ENCODE measurements at regions not wholly inside any gene's neighbourhood (a gene's known extent, or its start where the extent isn't known, plus 50 kb on each side); places are given as distances from the start of the nearest gene placed in this dataset.

DNA sequence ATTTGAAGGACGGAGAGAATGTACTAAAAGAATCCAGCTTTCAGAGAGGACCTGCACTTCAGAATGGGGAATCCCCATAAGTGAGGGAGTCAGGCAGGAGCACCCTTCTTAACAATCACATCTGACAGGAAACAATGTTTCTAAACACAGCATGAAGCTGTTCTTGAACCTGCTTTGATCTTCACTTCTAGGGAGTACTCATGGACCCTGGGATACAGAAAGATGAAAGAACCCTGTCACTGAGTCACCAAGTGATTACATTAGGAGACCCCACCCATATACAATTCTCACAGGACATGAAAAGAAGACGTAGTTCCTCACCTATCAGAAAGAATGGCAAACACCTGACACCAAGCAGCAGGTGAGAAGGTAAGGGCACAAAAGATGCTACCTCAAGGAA is 296.9 kb upstream of the ZC3H12C start:
- no peak for DNase-seq (ENCODE audit: low read depth in 3 of 3)

DNA sequence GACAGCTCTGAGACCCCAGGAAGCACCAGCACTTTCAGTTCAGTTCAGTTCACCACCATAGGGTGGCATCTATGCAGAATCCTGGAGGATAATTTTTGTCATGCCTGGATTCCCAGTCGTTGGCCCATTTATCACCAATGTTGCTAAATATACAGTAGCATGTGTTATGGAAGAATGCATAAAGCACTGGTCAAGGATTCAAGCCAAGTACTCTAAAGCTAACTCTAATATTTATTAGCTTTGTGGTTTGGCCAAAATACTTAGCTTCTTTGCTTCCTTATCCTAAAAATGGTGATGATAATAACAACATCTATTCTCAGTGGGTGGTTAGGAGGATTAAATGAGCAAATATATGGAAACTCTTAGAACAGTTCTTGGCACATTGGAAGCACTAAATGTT is 294.7 kb upstream of the ZC3H12C start:
- DNase-seq (ENCODE audit: low read depth in 3 of 3) = no peak

DNA sequence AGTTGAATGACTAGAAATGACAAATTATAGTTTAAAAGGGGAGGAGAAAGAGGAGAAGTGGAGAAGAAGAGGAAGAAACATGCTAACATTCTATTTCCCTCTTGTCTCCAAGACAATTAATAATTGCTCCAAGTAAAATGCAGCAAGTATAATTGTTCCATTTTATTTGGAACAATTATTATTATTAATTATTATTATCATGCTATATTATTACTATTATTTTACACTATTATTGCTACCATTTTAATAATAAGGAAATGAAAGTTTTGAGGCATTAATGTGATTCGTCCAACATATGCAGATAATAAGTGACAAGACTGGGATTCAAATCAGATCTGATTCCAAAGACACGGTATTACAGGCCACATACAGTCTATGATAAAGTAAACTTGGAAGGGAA is 293.6 kb upstream of the ZC3H12C start:
- DNase-seq (ENCODE audit: low read depth in 3 of 3) = no peak

DNA sequence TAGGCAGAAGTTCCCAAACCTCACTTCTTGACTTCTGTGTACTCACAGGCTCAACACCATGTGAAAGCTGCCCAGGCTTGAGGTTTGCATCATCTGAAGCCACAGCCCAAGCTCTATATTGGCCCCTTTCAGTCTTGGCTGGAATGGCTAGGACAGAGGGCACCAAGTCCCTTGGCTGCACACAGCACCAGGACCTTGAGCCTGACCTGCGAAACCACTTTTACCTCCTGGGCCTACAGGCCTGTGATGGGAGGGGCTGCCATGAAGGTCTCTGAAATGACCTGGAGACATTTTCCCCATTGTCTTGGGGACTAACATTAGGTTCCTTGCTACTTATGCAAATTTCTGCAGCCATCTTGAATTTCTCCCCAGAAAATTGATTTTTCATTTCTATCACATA is 288.3 kb upstream of the ZC3H12C start:
- no peak for DNase-seq (ENCODE audit: low read depth in 3 of 3)

DNA sequence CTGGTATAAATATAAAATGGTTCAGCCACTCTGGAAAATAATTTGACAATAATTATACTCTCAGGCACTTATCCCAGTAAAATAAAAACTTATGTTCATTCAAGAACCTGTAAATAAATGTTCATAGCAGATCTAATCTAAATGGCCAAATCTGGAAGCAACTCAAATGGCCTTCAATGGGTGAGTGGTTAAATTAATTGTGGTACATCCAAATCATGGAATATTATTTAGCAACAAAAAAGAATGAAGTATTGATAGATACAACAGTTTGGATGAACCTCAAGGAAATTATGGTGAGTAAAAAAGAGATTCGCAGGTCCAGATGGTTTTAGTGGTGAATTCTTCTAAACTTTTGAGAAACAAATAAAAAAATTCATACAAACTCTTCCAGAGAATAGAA is 287.0 kb upstream of the ZC3H12C start:
- DNase-seq (ENCODE audit: low read depth in 3 of 3) = no peak

DNA sequence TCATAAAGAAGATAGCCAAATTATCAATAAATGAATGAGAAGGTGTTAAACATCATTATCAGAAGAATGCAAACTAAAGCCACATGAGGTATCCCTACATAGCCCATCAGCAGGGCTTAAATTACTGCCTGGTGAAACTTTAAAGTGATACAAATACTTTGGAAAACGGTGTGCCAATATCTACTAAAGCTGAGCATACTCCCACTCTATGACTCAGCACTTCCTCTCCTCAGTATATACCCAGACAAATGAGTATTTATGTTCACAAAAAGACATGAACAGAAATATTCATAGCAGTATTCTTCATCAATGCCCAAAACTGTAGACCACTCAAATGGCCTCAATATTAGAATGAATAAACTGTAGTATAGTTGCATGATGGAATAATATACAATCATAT is 284.6 kb upstream of the ZC3H12C start:
- DNase-seq (ENCODE audit: low read depth in 3 of 3) = no peak

DNA sequence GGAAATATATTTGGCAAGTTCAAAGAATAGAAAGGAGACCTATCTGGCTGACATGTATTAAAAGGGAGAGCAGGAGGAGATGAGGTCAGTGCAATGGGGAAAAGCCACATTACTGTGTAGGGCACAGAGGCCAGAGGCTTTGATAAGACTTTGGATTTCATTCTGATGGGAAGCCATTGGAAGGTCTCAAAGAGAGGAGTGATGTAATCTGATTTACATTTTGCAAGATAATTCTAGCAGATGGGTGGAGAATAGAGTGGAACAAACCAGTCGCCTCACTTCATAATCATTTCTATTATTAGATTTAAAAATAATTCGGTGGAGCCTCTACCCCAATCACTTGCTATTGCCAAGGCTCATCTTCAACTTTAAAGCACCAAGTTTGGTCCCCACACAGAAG is 278.4 kb upstream of the ZC3H12C start:
- DNase-seq (ENCODE audit: low read depth in 3 of 3) = no peak

DNA sequence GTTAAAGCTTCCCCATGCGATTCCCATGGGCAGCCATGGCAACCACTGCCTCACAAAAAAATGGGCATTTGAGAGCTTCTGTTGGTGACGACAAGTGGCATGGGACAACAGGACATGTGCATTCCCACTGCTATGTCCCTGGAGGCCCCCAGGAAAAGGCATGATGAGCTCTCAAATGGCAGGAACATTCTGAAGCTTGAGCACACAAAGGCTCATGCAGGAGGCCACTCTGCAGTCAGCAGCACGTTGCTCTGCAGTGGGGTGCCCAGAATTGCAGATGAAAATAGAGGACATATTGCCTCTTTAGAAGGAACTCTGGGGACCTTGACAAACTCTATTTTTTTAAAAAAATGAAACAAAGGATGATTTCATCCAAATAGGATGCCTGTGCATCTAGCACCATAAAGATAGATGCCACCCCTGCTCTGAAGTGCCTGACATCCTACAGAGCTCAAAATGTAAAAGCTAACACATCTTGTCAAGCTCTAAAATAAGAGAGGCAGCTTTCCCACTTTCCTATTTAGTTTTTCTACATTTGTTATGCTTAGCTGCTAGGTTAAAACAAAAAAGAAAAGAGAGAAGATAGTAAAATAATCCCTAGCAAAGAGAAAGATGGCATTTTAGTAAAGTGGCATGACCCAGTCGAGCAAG is 277.6 kb upstream of the ZC3H12C start:
- DNase-seq (ENCODE audit: low read depth in 3 of 3) = no peak

DNA sequence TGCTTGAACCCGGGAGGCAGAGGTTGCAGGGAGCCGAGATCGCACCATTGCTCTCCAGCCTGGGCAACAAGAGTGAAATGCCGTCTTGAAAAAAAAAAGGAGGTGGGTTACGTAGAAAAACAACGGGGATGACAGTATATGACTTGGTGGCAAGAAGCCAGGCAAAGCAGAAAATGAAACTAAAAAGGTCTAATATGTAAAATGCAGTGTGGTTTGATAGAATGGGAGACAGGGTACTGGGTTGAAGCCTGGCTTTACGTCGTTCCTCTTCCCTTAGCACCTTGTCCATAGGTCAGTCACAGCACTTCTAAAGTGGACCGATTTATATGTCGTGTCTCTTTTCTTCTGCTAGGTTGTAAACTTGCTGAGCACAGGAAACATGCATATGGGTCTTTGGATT is 274.9 kb upstream of the ZC3H12C start:
- no peak for DNase-seq (ENCODE audit: low read depth in 3 of 3)

DNA sequence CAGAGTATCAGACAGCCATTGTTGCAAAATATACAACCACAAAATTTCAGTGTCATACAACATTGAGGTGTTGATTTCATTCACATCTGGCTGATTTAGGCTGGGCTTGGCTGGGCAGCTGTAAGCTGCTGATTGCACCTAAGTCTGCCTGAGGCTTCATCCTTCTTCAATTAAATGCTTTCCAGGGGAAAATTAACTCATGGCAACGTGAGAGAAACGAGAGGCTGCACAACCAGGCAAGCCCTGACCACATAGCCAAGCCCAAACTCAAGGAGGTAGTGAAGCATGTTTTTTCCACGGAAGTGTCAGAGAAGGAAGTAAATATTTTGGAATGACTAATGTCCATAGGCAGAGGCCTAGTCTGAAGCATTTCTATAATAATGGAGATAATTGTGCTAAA is 273.8 kb upstream of the ZC3H12C start:
- DNase-seq (ENCODE audit: low read depth in 3 of 3) = no peak

DNA sequence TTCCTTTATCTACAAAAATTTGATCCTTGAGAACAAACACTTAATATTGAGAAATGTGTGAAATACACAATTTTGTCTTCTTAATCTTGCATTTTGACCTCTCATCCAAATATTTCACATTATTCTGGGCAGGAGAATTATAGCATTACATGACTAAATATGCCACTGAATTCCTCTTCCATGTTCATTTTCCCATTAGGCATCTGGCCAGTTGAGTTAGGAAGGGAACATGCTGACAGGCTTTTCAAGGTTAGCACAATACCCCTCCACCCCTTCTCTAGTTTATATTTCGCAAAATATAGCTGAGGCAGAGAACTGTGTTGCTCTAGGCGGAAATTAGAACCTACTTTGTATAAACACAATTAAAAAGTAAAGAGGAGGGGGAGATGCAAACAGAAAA is 271.7 kb upstream of the ZC3H12C start:
- no peak for DNase-seq (ENCODE audit: low read depth in 3 of 3)

DNA sequence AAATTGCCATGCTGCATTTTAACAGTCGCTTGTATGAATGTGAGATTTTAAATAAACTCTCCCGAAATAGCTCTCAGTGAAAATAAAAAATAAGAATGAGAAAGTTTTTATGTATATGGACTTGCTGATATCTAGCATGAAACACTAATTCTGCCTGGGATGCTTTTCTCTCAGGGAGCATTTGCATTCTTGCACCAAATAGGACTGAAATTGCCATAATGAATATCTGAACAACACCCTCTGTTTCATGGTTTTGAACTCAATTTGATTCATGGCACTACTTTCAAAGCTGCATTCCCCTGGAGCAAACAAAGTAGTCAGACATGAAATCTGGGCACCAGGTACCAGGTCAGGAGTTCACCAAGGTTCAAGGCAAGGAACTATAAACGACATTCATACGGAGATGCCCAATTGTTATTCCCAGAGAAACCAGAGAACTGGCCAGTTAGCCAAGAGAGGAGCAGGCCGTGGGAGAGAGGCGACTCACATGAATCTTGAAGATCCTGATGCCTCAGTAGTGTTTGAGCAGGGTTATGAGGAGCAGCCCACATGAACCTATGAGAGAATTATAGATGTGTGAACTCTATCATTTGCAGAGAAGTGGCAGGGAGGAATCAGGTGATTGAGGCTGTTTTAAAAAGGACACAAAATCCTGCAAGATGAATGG is 270.6 kb upstream of the ZC3H12C start:
- DNase-seq (ENCODE audit: low read depth in 3 of 3) = no peak

DNA sequence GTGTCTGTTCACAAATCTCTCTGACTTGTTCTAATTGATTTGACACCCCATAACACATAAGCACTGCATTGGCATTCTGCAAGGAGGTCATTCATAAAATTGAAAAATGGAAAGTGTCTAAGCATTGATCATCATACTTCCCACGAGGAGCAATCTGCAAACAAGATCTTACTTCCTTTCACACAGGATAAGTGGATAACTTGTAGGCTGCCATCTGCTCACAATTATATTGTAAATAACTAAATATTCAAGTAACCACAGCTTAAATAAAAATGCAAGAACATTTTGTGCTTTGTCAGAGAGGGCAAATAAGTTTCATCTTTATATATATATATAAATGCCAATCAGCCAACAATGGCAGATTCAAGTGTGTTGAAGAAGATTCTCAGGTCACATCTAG is 264.8 kb upstream of the ZC3H12C start:
- DNase-seq (ENCODE audit: low read depth in 3 of 3) = no peak

DNA sequence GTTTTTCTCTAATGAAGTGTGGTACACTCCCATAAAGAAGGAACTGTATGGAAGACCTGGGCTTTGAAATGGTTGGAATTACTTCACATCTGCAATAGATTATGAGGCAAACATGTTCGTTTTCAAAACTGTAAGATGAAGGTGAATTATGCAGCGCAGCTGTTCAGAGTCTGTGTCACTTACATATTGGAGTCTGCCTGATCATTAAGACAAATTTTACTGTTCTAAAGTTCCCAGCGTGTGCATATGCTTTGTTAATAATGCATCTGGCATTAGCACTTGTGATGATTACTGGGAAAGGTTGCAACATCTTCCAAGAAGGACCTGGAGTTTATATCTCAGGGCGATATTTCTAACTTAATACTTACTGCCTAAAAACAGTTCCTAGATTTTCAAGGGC is 255.2 kb upstream of the ZC3H12C start:
- DNase-seq (ENCODE audit: low read depth in 3 of 3) = no peak

DNA sequence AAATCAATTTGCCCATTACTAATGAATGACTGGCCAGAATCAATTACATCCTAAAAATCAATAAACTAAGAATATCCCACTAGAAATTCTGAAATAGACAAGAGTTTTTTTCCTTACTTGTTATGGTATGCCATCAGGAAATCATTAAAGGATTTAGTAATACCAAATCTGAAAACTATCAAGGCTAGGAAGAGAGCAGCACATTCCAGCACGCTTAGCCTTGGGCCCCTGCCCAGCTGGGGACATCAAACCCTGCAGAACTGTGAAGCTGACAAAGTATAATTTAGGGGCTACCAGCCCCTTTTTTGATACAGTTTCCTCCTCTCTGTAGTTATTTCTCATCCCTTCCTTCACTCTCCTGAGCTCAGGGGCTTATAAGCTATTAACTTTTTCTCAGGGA is 247.8 kb upstream of the ZC3H12C start:
- no peak for DNase-seq (ENCODE audit: low read depth in 3 of 3)

DNA sequence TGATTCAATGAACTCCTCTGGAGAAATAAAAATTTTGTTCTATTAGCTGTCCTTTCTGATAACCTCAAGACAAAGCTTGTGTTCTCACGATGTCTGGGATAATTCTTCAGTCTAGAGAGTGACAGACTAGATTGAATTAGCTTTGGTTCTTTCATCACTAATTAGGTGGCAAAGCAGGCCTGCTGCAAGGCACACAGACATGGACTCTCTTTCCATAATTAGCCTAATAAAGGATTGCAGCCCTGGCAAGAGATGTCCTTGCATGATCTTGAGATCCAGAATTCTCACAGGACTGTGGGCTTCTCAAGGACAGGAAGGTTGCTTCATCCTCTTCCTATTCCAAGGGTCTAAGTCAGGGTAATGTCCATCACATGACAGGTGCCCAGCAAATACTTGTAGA is 245.6 kb upstream of the ZC3H12C start:
- no peak for DNase-seq (ENCODE audit: low read depth in 3 of 3)

DNA sequence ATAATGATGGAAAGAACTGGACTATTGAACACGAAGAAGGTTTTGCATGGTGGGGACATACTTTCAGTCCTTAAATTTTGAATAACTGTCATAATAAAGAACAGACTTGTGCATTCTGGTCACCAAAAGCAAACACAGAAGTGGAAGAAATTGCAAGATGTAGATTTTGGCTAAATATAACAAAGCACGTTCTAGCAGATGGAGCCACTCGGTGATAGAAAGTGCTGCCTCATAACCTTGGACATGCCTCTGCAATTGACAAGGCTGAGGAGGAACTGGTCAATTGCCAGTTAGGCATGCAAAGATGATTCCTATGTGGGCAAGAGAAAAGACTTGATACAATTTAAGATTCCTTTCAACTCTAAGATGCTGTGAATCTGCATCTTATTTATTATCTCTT is 244.1 kb upstream of the ZC3H12C start:
- no peak for DNase-seq (ENCODE audit: low read depth in 3 of 3)

DNA sequence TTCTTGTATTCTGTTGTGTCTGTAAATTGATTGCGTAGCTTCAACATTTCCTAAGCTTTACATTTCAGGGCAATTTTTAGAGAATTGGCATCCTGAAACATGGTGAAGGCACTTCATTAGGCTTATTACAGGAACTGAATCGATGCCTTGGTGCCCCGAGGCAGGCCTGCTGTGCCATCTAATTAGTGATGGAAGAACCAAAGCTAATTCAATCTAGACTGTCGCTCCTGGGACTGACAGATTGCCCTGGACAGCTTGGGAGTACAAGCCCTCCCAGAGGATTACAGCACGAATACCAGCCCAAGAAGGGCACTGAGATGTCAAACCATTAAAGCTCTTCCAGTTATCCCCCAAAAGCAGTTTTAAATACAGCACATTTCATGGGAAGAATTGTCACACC is 243.2 kb upstream of the ZC3H12C start:
- DNase-seq (ENCODE audit: low read depth in 3 of 3) = no peak

DNA sequence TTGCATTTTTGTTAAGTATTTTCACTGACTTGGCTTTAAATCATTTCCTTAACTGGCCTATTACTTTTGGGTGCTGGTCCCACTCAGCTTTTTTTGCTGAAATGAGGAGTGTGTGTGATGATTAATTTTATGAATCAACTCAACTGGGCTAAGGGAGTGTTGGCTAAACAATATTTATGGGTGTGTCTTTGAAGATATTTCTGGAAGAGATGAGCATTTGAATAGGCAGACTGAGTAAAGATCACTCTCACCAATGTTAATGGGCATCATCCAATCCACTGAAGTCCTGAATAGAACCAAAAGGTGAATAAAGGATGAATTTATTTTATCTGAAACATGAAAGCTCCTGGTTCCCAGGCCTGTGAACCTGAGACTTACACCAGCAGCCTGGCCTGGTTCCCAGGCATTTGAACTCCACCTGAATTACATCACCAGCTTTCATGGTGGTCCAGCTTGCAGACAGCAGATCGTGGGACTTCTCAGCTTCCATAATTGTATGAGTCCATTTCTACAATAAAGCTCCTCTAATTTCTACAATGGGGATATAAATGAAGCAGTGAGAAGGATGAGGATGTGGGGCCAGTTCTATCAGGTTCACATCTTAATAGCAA is 241.3 kb upstream of the ZC3H12C start:
- DNase-seq (ENCODE audit: low read depth in 3 of 3) = no peak

DNA sequence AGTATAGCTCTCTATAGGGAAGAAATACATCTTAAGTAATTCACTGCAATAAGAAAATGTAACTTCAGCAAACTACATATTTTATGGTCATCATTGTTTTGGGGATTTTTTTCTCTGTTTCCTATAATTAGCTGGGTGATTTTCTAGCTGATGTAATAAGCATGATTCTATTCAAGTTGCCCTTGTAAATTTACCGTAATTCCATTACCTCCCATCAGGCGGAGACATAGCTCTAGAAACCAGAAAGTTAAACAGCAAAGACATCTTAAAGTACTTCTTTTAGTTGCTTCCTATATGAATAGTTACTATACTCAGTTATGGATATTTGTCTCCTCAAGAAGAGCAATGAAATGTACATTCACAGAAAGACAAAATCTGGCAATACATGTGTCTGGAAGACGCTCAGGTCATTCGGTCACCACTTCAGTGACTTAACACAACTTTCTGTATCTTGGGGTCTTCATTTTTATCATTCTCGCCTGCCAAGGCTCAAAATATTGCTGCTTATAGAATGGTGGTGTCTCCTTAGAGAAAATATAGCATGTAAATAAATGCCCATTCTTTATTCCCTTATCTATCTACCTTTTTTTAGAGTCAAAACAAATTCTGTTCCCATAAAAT is 239.9 kb upstream of the ZC3H12C start:
- no peak for DNase-seq (ENCODE audit: low read depth in 3 of 3)

DNA sequence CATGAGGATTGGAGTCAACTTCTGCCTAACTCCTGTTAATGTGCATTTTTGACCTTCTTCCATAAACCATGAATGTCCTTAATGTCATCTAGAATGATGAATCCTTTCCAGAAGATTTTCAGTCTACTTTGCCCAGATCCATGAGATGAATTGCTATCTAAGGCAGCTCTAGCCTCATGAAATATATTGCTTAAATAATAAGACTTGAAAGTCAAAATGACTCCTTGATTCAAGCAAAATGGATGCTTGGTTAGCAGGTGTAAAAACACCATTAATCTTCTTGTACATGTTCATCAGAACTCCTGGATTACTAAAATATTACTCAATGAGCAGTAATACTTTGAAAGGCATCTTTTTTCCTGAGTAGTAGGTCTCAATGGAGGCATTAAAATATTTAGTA is 238.5 kb upstream of the ZC3H12C start:
- DNase-seq (ENCODE audit: low read depth in 3 of 3) = no peak

DNA sequence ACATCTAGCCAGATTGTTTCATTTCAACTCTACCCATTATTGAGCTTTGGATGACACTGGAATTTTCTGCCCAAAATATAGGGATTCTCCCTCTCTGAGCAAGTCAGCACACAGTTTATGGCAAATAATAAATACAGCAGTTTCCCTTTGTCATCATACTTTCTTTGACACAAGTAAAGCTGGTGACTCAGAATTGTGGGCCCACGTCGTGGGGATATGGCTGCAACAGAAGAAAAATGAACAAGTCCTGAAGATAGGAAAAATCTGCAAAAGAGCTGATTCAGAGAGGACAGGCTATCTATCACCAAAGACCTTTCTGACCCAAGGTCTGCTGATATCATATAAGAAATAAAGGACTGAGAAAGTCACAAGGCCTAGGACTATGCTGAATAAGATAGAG is 236.3 kb upstream of the ZC3H12C start:
- DNase-seq (ENCODE audit: low read depth in 3 of 3) = no peak

DNA sequence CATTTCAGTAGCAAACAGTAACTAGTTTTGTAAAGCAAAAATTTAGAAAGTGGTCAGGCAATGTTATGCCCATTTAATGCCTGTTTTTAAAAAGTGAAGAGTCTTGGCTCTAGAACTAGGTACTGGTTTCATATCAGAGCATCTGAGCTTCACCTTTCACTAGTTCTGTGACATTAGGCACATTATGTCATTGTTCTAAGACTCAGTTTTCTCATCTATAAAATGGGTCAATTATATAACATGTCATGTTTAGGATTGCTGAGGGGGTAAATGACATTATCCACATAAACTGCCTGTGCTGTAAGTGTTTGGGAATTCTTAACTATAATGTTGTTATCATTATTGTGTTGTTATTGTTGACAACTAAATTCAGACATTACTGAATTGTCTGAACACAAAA is 235.6 kb upstream of the ZC3H12C start:
- DNase-seq (ENCODE audit: low read depth in 3 of 3) = no peak
